Epithelial cell of esophagus (primary cell): ENCODE measurements at regions not wholly inside any gene's neighbourhood (a gene's known extent, or its start where the extent isn't known, plus 50 kb on each side); places are given as distances from the start of the nearest gene placed in this dataset.

Experiments
- DNase-seq: peaks from one replicate; pipeline ENCODE4 v3.0.0; 2010; ENCODE audit warnings: low read depth
- H3K4me3 ChIP-seq: 2 replicates; pipeline ENCODE4 v1.5.1; 2011; ENCODE audit warnings: mild to moderate bottlenecking, low read length, control low read depth
- TF ChIP-seq, protein P1 (sequence below): IDR thresholded peaks from 2 replicates; pipeline ENCODE4 v1.5.1; 2011; ENCODE audit warnings: low read depth, mild to moderate bottlenecking, low read length, control low read depth, inconsistent platforms; ENCODE audit not compliant: insufficient read depth; ENCODE audit errors: missing control alignments

DNA sequence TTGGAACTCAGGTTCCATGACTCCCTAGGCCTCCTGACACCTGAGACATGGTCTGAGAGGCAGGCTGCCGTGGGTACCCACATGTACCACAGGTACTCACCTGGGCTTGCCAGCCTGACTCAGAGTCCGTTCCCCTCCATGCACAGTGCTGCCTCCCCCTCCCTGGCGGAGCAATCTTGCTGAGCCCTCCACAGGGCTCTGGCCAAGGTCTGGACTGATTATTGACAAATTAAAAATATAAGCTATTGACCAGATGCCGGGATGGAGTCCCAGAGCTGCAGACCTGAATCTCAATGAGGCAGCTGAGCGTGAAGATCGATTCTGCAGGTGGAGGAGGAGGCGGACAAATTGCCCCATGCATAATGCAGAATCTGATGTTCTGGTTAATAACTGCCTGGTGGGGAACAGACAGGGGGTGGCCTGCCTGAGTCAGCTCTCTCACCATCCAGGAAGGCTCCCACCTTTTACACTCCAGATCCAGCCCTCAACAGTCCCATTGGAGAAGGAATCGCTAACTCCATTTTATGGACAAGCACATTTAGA lies 422.7 kb downstream of the MIAT start:
- H3K4me3 ChIP-seq = no peak overlapping the region
- DNase-seq = no peak
- TF ChIP-seq, protein P1, sequence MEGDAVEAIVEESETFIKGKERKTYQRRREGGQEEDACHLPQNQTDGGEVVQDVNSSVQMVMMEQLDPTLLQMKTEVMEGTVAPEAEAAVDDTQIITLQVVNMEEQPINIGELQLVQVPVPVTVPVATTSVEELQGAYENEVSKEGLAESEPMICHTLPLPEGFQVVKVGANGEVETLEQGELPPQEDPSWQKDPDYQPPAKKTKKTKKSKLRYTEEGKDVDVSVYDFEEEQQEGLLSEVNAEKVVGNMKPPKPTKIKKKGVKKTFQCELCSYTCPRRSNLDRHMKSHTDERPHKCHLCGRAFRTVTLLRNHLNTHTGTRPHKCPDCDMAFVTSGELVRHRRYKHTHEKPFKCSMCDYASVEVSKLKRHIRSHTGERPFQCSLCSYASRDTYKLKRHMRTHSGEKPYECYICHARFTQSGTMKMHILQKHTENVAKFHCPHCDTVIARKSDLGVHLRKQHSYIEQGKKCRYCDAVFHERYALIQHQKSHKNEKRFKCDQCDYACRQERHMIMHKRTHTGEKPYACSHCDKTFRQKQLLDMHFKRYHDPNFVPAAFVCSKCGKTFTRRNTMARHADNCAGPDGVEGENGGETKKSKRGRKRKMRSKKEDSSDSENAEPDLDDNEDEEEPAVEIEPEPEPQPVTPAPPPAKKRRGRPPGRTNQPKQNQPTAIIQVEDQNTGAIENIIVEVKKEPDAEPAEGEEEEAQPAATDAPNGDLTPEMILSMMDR = no peak

DNA sequence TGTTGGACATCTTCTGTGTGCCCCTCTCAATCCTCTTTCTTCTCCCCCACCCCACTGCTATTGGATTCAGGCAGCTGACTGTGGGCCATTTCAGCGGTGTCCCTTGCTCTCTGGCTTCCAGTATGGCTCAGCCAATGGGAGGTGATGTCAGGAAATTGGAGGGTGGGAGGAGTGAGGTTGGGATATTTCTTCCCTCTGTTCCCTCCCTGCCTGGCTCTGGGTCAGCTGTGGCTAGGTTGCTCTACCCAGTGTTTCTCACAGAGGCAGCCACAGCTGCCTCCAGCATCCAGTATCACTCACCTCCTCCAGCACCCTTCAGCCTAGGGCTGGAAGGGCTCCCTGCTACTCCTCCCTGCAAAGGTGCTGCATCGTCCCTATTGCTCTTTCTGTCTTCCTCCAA lies 423.5 kb downstream of the MIAT start:
- DNase-seq = no peak
- TF ChIP-seq, protein P1 = no peak
- H3K4me3 ChIP-seq = no peak overlapping the region

DNA sequence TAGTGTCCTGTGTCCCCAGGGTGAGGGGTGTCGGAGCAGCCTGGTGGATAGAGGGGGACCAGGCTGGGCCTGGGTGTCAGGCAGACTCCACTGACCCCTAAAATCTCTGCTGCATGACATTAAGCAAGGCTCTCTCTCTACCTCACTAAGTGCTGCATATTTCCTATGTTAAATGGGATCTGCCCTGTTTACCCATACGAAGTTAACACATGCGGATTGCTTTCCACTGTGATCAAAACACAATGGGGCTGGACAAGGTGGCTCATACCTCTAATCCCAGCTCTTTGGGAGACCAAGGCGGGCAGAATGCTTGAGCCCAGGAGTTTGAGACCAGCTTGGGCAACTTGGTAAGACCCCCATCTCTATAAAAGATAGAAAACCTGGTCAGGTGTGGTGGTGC lies 426.2 kb downstream of the MIAT start:
- DNase-seq = no peak
- TF ChIP-seq, protein P1 = no peak
- no peak overlapping the region for H3K4me3 ChIP-seq

DNA sequence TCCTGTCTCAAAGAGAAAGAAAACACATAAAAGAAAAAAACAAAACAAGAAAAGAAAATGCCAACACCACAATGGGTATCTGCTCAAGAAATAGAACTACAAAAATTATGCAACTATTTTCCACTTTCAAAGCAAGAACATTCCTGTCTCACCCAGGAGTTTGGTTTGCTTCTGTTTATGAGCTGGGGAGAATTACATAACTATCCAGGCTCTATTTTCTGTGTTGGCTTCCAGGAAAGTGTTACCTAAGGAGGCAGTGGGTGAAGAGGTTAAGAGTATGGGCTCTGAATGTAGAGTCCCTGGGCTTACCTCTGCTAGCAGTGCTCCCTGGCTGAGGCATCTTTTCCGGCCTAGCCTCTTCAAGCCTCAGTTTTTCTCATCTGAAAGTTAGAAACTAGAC lies 426.7 kb downstream of the MIAT start:
- TF ChIP-seq, protein P1 = no peak
- no peak for DNase-seq
- H3K4me3 ChIP-seq = no peak overlapping the region

DNA sequence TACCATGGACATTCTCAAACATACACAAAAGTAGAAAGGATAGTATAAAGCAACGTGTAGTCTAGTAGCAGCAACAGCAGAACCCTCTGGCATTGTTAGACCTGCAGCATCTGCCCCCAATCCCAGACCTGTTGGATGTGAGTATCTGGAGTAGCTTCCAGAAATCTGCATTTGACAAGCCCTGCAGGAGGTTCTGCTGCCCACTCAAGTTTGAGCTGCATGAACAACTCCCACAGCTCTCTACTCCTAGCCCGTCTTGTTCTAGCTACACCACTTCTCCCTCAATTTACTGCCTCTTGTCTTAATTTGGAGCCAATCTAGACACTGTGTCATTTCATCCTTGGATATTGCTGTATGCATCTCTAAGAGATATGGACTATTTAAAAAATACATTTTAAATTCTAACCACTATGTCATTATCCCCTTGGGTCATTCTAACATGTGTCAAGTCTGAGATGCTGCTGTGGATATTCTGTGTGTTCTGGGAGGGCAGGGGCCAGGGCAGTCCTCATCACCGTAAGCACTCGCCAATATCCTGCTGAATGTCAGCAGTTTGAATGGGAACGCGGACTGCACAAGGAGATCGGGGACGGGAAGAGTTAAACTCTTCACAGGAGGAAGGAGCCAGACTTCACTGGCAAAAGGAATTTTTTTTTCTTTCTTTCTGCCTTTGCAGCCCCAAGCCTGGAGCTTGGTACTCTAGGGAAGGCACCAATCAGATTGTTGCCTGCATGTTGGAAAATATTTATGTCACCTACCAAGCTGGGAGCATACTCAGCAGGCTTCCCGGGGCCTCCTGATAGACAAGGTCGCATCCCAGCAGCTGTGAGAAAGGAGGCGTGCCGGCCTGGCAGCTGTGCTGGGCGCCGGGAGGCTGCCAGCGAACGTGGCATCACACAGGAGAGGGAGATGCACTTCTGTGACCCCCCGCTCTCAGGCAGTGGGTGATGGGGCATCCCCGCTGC lies 429.0 kb downstream of the MIAT start:
- DNase-seq = no peak
- H3K4me3 ChIP-seq = no peak overlapping the region
- TF ChIP-seq, protein P1 = no peak

DNA sequence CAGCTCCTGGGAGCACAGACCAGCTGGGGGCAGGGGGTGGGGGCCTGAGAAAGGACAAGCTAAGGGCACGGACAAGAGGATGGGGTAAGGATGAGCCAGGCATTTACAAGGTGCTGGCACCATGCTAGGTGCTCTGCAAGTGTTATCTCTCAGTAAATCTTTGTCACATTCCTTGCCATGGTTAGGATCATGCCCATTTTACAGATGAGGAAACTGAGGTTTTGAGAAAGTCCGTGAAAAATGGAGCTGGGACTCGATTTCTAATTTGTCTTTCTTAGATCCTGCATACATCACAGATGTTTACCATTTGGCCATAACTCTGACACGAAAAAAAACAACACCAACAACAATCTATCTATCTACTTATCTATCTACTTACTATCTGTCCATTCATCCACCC lies 429.7 kb downstream of the MIAT start:
- no peak for DNase-seq
- no peak overlapping the region for H3K4me3 ChIP-seq
- TF ChIP-seq, protein P1 = no peak
